Loucy (cell line): ENCODE measurements at regions not wholly inside any gene's neighbourhood (a gene's known extent, or its start where the extent isn't known, plus 50 kb on each side); places are given as distances from the start of the nearest gene placed in this dataset.
"Not testable (repeated sequence)": the region's sequence is repeated elsewhere in the genome, so short reads cannot be mapped to it uniquely, and the experiment has no call there.

Experiments
- H2AFZ ChIP-seq: fragments of 200-600 bp; sonication (generic); 2 replicates; pipeline ENCODE4 v1.6.0; 2016; ENCODE audit warnings: antibody characterized with exemption, mild to moderate bottlenecking, low read length, moderate library complexity
- H3F3A ChIP-seq: fragments of 200-600 bp; 2 replicates; pipeline ENCODE4 v1.6.0; 2016; ENCODE audit warnings: antibody characterized with exemption, low read depth, mild to moderate bottlenecking
- H3K27me3 ChIP-seq: fragments of 200-600 bp; sonication (generic); 2 replicates; pipeline ENCODE4 v1.6.1; 2014; ENCODE audit warnings: low read length, mild to moderate bottlenecking; ENCODE audit not compliant: insufficient read depth, poor library complexity, severe bottlenecking
- H3K36me3 ChIP-seq: fragments of 200-600 bp; sonication (generic); 2 replicates; pipeline ENCODE4 v1.6.1; 2016; ENCODE audit warnings: low read length; ENCODE audit not compliant: insufficient read depth
- H3K4me1 ChIP-seq: fragments of 200-600 bp; sonication (generic); 2 replicates; pipeline ENCODE4 v1.5.1; 2014; ENCODE audit warnings: low read length, mild to moderate bottlenecking; ENCODE audit not compliant: insufficient read depth, poor library complexity, severe bottlenecking
- H3K4me2 ChIP-seq: fragments of 200-600 bp; sonication (generic); 2 replicates; pipeline ENCODE4 v1.6.0; 2014; ENCODE audit warnings: antibody characterized with exemption, low read length, low read depth, mild to moderate bottlenecking; ENCODE audit not compliant: poor library complexity, severe bottlenecking
- H3K4me3 ChIP-seq: fragments of 200-600 bp; sonication (generic); 2 replicates; pipeline ENCODE4 v1.5.1; 2014; ENCODE audit warnings: low read length, mild to moderate bottlenecking, mixed read lengths; ENCODE audit not compliant: poor library complexity, severe bottlenecking
- H3K79me2 ChIP-seq: fragments of 200-600 bp; sonication (generic); 2 replicates; pipeline ENCODE4 v1.6.1; 2014; ENCODE audit warnings: low read length; ENCODE audit not compliant: insufficient read depth
- H3K9ac ChIP-seq: fragments of 200-600 bp; sonication (generic); 2 replicates; pipeline ENCODE4 v1.6.0; 2014; ENCODE audit warnings: mild to moderate bottlenecking, low read depth, low read length, moderate library complexity; ENCODE audit not compliant: poor library complexity, severe bottlenecking
- H3K9me2 ChIP-seq: fragments of 200-600 bp; sonication (generic); replicated peaks from 2 replicates; pipeline ENCODE4 v1.6.1; 2016; ENCODE audit warnings: low read depth, low read length, mixed read lengths
- H3K9me3 ChIP-seq: fragments of 200-600 bp; sonication (generic); 2 replicates; pipeline ENCODE4 v1.6.1; 2014; ENCODE audit warnings: mild to moderate bottlenecking, antibody characterized with exemption, low read length, low read depth; ENCODE audit not compliant: insufficient read depth
- H4K20me1 ChIP-seq: fragments of 200-600 bp; sonication (generic); 2 replicates; pipeline ENCODE4 v1.6.0; 2014; ENCODE audit warnings: antibody characterized with exemption, low read length, mild to moderate bottlenecking; ENCODE audit not compliant: insufficient read depth, poor library complexity, severe bottlenecking
- EZH2phosphoT487 ChIP-seq: fragments of 200-600 bp; IDR thresholded peaks from 2 replicates; pipeline ENCODE4 v1.6.1; 2018; ENCODE audit warnings: antibody characterized with exemption, mild to moderate bottlenecking, moderate library complexity, borderline replicate concordance
- TF ChIP-seq, protein P1 (sequence below): fragments of 200-600 bp; sonication (generic); conservative IDR thresholded peaks from 2 replicates; pipeline ENCODE4 v1.5.1; 2014; ENCODE audit warnings: mild to moderate bottlenecking, antibody characterized with exemption, low read length

DNA sequence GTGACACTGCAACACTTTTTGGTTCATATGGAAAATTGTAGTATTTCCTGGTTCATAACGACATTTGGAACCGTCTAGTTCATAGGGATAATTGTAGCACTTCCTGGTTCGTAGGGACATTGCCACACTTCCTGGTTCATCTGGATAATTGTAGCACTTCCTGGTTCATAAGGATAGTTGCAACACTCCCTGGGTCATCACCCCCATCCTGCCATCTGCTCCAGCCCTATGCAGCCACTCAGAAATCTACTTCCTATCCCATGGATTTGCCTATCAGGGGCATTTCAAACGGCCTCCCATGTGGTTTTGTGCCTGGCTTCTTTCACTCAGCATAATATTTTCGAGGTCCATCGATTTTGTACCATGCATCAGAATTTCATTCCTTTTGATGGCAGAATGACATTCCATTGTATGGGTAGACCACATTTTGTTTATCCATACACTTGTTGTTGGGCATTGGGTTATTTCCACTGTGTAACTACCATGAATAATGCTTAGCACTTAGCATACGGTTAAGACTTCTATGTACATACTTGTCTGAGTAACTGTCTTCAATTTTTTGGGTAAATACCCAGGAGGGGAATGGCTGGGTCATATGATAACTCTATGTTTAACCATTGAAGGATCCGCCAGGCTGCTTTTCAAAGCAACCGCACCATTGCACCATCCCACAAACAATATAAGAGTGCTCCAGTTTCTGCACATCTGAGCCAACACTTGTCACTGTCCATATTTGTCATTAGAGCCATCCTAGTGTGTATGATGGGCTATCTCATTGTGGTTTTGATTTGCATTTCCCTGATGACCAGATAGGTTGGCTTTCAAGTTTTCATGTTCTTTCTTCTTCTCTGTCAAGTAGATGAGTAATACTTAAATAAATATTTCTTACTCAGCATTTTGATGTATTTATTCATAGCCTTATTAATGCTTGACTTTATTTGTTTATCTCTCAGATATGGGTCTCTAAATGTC, 58.3 kb upstream of the CD99 start:
- Histone ChIP-seq H3K9ac (no peak overlapping the region), H3K79me2 (no peaks in the 10 kb centered on the region), H3K4me1 (peaks cover 7% of the 10 kb centered on the region), H3K27me3 (no peaks in the 10 kb centered on the region), H3K9me3 (no peaks in the 10 kb centered on the region; the same call in 1 of the 2 replicates), H3K4me2 (no peak overlapping the region), H4K20me1 (no peaks in the 10 kb centered on the region), H3K9me2 (no peaks in the 10 kb centered on the region), H3K36me3 (peaks cover 6% of the 10 kb centered on the region; the same call in 1 of the 2 replicates), H3K4me3 (no peak overlapping the region), H3F3A (no peaks in the 10 kb centered on the region), H2AFZ (no peak overlapping the region)
- TF ChIP-seq, protein P1, sequence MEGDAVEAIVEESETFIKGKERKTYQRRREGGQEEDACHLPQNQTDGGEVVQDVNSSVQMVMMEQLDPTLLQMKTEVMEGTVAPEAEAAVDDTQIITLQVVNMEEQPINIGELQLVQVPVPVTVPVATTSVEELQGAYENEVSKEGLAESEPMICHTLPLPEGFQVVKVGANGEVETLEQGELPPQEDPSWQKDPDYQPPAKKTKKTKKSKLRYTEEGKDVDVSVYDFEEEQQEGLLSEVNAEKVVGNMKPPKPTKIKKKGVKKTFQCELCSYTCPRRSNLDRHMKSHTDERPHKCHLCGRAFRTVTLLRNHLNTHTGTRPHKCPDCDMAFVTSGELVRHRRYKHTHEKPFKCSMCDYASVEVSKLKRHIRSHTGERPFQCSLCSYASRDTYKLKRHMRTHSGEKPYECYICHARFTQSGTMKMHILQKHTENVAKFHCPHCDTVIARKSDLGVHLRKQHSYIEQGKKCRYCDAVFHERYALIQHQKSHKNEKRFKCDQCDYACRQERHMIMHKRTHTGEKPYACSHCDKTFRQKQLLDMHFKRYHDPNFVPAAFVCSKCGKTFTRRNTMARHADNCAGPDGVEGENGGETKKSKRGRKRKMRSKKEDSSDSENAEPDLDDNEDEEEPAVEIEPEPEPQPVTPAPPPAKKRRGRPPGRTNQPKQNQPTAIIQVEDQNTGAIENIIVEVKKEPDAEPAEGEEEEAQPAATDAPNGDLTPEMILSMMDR = no peak
- TF ChIP-seq EZH2phosphoT487 = no peak

DNA sequence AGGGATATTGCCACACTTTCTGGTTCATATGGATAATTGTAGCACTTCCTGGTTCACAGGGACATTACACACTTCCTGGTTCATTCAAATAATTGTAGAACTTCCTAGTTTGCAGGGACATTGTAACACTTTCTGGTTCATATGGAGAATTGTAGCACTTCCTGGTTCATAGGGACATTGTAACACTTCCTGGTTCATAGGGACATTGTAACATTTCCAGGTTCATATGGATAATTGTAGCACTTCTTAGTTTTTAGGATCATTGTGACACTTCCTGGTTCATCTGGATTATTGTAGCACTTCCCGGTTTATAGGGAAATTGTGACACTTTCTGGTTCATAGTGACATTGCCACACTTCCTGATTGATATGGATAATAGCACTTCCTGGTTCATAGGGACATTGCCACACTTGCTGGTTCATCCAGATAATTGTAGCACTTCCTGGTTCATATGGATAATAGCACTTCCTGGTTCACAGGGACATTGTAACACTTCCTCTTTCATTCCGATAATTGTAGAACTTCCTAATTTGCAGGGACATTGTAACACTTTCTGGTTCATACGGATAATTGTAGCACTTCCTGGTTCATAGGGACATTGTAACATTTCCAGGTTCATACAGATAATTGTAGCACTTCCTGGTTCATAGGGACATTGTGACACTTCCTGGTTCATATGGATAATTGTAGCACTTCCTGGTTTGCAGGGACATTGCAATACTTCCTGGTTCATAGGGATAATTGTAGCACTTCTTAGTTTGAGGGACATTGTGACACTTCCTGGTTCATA, 59.2 kb upstream of the CD99 start:
- H3K27me3 ChIP-seq = no peaks in the 10 kb centered on the region
- no peak overlapping the region for H2AFZ ChIP-seq
- H3K9me2 ChIP-seq = no peaks in the 10 kb centered on the region
- no peak overlapping the region for H3K4me3 ChIP-seq
- H4K20me1 ChIP-seq = no peaks in the 10 kb centered on the region
- no peak overlapping the region for H3K4me2 ChIP-seq
- TF ChIP-seq EZH2phosphoT487 = no peak
- TF ChIP-seq, protein P1 = no peak
- H3K36me3 ChIP-seq = peaks cover 6% of the 10 kb centered on the region; the same call in 1 of the 2 replicates
- no peaks in the 10 kb centered on the region; the same call in 1 of the 2 replicates for H3K9me3 ChIP-seq
- H3K9ac ChIP-seq = no peak overlapping the region
- H3K4me1 ChIP-seq = peaks cover 7% of the 10 kb centered on the region
- no peaks in the 10 kb centered on the region for H3K79me2 ChIP-seq
- no peaks in the 10 kb centered on the region for H3F3A ChIP-seq

DNA sequence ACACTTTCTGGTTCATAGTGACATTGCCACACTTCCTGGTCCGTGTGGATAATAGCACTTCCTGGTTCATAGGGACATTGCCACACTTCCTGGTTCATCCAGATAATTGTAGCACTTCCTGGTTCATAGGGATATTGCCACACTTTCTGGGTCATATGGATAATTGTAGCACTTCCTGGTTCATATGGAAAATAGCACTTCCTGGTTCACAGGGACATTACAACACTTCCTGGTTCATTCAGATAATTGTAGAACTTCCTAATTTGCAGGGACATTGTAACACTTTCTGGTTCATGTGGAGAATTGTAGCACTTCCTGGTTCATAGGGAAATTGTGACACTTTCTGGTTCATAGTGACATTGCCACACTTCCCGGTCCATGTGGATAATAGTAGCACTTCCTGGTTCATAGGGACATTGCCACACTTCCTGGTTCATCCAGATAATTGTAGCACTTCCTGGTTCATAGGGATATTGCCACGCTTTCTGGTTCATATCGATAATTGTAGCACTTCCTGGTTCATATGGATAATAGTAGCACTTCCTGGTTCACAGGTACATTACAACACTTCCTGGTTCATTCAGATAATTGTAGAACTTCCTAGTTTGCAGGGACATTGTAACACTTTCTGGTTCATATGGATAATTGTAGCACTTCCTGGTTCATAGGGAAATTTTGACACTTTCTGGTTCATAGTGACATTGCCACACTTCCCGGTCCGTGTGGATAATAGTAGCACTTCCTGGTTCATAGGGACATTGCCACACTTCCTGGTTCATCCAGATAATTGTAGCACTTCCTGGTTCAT, 60.0 kb upstream of the CD99 start:
- not testable (repeated sequence) for H3K9me2 ChIP-seq, H3K4me1 ChIP-seq, H3K9me3 ChIP-seq, H4K20me1 ChIP-seq, H3K36me3 ChIP-seq, H3K4me2 ChIP-seq, H2AFZ ChIP-seq, H3F3A ChIP-seq, H3K27me3 ChIP-seq, H3K9ac ChIP-seq, H3K79me2 ChIP-seq
- peak overlapping the region; percentile 43 for H3K4me3 ChIP-seq

DNA sequence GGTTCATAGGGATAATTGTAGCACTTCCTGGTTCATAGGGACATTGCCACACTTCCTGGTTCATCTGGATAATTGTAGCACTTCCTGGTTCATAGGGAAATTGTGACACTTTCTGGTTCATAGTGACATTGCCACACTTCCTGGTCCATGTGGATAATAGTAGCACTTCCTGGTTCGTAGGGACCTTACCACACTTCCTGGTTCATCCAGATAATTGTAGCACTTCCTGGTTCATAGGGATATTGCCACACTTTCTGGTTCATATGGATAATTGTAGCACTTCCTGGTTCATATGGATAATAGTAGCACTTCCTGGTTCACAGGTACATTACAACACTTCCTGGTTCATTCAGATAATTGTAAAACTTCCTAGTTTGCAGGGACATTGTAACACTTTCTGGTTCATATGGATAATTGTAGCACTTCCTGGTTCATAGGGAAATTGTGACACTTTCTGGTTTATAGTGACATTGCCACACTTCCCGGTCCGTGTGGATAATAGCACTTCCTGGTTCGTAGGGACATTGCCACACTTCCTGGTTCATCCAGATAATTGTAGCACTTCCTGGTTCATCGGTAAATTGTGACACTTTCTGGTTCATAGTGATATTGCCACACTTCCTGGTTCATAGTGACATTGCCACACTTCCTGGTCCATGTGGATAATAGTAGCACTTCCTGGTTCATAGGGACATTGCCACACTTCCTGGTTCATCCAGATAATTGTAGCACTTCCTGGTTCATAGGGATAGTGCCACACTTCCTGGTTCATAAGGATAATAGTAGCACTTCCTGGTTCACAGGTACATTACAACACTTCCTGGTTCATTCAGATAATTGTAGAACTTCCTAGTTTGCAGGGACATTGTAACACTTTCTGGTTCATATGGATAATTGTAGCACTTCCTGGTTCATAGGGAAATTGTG, 60.8 kb upstream of the CD99 start:
- H3K9me3 ChIP-seq, H3K27me3 ChIP-seq, H4K20me1 ChIP-seq, H3K9me2 ChIP-seq, H3K36me3 ChIP-seq, H3F3A ChIP-seq, H3K79me2 ChIP-seq, H3K4me1 ChIP-seq, H3K9ac ChIP-seq: not testable (repeated sequence)
- Histone ChIP-seq H2AFZ (peak overlapping the region; percentile 75; the same call in 1 of the 2 replicates), H3K4me3 (peak overlapping the region; percentile 64), H3K4me2 (peak overlapping the region; percentile 59)
